Tibial nerve (tissue), 4 donors: ENCODE measurements at regions not wholly inside any gene's neighbourhood (a gene's known extent, or its start where the extent isn't known, plus 50 kb on each side); places are given as distances from the start of the nearest gene placed in this dataset.

ENCODE experiments used
- DNase-seq, 2 donors: peaks; one replicate each; pipeline ENCODE4 v3.0.0-alpha.2; 2019; ENCODE audit warnings: low spot score in 2 of 2
- H3K27ac ChIP-seq, 4 donors: fragments of 200-600 bp; sonication (generic) in 3 of 4; one replicate each; pipeline ENCODE4 v1.5.1; 2017 to 2019; ENCODE audit warnings: mild to moderate bottlenecking in 1 of 4
- H3K27me3 ChIP-seq, 2 donors: fragments of 200-600 bp; sonication (generic) in 1 of 2; one replicate each; pipeline versions ENCODE4 v1.5.1 to v1.6.0; 2017 to 2019
- H3K36me3 ChIP-seq, 3 donors: fragments of 200-600 bp; sonication (generic); one replicate each; pipeline ENCODE4 v1.5.1; 2018 to 2019
- H3K4me1 ChIP-seq, 4 donors: fragments of 200-600 bp; sonication (generic) in 3 of 4; one replicate each; pipeline ENCODE4 v1.5.1; 2017 to 2019
- H3K4me3 ChIP-seq, 4 donors: fragments of 200-600 bp; sonication (generic) in 3 of 4; one replicate each; pipeline ENCODE4 v1.5.1; 2017 to 2019; ENCODE audit warnings: mild to moderate bottlenecking in 1 of 4, moderate library complexity in 1 of 4
- H3K9me3 ChIP-seq, 4 donors: fragments of 200-600 bp; sonication (generic) in 3 of 4; one replicate each; pipeline ENCODE4 v1.5.1; 2017 to 2019
- EP300 ChIP-seq, 2 donors: sonication (generic); formaldehyde crosslinking; IDR thresholded peaks; one replicate each; pipeline ENCODE4 v1.6.1; 2017; ENCODE audit warnings: antibody characterized with exemption in 2 of 2, mild to moderate bottlenecking in 1 of 2
- POLR2A ChIP-seq, 2 donors: fragments of 450-650 bp; IDR thresholded peaks; one replicate each; pipeline ENCODE4 v1.6.1; 2017; ENCODE audit warnings: antibody characterized with exemption in 2 of 2, mild to moderate bottlenecking in 2 of 2, moderate library complexity in 2 of 2
- WGBS, 2 donors: methylation state at CpG; one replicate each; pipeline ENCODE4 v1.1.5; 2018; 5-methylcytosine and 5-hydroxymethylcytosine counted together
- TF ChIP-seq, protein P1 (sequence below), 5 experiments: fragments of 200-600 bp in 3 of 5; fragments of 450-650 bp in 2 of 5; sonication (generic) in 3 of 5; IDR thresholded peaks; one replicate each; pipeline ENCODE4 v1.5.1; 2016 to 2019; ENCODE audit warnings: antibody characterized with exemption in 5 of 5, mild to moderate bottlenecking in 3 of 5, moderate library complexity in 2 of 5

- 91 to 93% methylated on average over 5 of the region's 5 CpGs for WGBS, 2 donors
- Histone ChIP-seq H3K27me3 (no peaks in the 10 kb centered on the region), H3K36me3 (no peaks in the 10 kb centered on the region), H3K27ac (no peak overlapping the region), H3K4me3 (no peak overlapping the region), H3K4me1 (no peaks in the 10 kb centered on the region), H3K9me3 (no peaks in the 10 kb centered on the region)
- TF ChIP-seq EP300 (IDR thresholded peaks at IDR 0.05) (no peak), POLR2A (IDR thresholded peaks at IDR 0.05) (no peak)
- TF ChIP-seq, protein P1, sequence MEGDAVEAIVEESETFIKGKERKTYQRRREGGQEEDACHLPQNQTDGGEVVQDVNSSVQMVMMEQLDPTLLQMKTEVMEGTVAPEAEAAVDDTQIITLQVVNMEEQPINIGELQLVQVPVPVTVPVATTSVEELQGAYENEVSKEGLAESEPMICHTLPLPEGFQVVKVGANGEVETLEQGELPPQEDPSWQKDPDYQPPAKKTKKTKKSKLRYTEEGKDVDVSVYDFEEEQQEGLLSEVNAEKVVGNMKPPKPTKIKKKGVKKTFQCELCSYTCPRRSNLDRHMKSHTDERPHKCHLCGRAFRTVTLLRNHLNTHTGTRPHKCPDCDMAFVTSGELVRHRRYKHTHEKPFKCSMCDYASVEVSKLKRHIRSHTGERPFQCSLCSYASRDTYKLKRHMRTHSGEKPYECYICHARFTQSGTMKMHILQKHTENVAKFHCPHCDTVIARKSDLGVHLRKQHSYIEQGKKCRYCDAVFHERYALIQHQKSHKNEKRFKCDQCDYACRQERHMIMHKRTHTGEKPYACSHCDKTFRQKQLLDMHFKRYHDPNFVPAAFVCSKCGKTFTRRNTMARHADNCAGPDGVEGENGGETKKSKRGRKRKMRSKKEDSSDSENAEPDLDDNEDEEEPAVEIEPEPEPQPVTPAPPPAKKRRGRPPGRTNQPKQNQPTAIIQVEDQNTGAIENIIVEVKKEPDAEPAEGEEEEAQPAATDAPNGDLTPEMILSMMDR (IDR thresholded peaks at IDR 0.05): no peak
- DNase-seq: no peak
Measured at GRCh38 chr5:74468421-74468820, 172.1 kb downstream of the ENC1 start.

DNA sequence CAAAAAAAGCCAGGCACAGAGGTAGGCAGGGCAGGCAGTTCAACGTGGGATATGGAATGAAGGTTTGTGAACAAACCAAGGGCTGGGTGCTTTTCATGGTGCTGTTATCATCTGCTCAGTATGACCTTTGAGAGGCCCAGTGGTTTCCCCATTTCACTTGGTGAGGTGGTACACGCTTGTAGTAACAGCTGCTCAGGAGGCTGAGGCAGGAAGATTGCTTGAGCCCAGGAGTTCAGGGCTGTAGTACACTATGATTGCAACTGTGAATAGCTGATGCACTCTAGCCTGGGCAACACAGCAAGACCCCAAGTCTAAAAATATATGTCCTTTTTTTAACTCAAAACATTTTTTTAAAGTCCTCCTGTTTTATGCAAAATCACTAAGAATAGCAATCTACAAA lies 174.8 kb downstream of the ENC1 start:
- DNase-seq: no peak
- TF ChIP-seq, protein P1 (IDR thresholded peaks at IDR 0.05): no peak
- TF ChIP-seq POLR2A (IDR thresholded peaks at IDR 0.05): no peak

DNA sequence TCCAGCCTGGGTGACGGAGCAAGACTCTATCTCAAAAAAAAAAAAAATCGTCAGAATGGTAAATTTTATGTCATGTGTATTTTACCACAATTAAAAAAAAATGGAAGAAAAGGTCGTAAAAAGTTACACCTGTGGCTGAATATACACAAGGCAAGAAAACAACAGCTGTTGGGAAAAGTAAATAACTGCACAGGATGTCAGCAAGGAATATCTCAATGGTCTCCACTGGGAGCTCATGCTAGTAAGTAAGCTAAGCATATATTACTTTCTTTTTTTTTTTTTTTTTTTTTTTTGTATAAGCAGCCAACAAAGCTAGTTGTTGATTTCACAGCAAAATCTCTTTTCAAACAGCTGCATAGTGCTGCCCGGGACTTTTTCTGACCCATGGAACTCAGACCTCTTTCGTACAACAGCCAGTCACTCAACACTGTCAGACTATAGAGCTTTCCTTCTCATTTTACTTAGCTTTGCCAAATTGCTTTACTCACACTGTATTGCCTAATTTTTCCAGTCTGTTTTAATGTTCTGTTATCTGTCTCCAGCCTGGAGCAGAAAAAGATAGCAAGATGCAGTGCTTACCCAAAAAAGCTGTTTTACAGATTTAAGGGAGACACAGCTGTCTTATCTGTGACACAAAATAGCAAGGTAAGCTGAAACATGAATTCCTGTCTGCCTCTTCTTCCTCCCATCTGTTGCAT lies 175.9 kb downstream of the ENC1 start:
- DNase-seq: no peak
- TF ChIP-seq POLR2A (IDR thresholded peaks at IDR 0.05) (no peak), EP300 (IDR thresholded peaks at IDR 0.05) (no peak)
- TF ChIP-seq, protein P1 (IDR thresholded peaks at IDR 0.05): no peak
- Histone ChIP-seq H3K4me3 (no peak overlapping the region), H3K4me1 (no peaks in the 10 kb centered on the region), H3K27ac (no peak overlapping the region), H3K27me3 (no peaks in the 10 kb centered on the region), H3K9me3 (no peaks in the 10 kb centered on the region), H3K36me3 (no peaks in the 10 kb centered on the region)
- 62% methylated on average over 5 of the region's 5 CpGs for WGBS, 2 donors

More for the DNA sequence above, 174.8 kb downstream of the ENC1 start:
- 82 to 93% methylated on average over 2 of the region's 2 CpGs for WGBS, 2 donors
- Histone ChIP-seq H3K27me3 (no peaks in the 10 kb centered on the region), H3K4me3 (no peak overlapping the region), H3K4me1 (no peaks in the 10 kb centered on the region), H3K36me3 (no peaks in the 10 kb centered on the region), H3K9me3 (no peaks in the 10 kb centered on the region), H3K27ac (no peak overlapping the region)

- H3K27me3 ChIP-seq: no peaks in the 10 kb centered on the region
- H3K4me3 ChIP-seq: no peak overlapping the region
- DNase-seq: no peak
- TF ChIP-seq EP300 (IDR thresholded peaks at IDR 0.05) (no peak), POLR2A (IDR thresholded peaks at IDR 0.05) (no peak)
- TF ChIP-seq, protein P1 (IDR thresholded peaks at IDR 0.05): no peak
- H3K4me1 ChIP-seq: no peaks in the 10 kb centered on the region
- no peak overlapping the region for H3K27ac ChIP-seq
- no peaks in the 10 kb centered on the region for H3K9me3 ChIP-seq
- H3K36me3 ChIP-seq: no peaks in the 10 kb centered on the region
- WGBS, 2 donors: 81 to 89% methylated on average over 1 of the region's 1 CpG
Measured at GRCh38 chr5:74462356-74462755, 178.2 kb downstream of the ENC1 start.

DNA sequence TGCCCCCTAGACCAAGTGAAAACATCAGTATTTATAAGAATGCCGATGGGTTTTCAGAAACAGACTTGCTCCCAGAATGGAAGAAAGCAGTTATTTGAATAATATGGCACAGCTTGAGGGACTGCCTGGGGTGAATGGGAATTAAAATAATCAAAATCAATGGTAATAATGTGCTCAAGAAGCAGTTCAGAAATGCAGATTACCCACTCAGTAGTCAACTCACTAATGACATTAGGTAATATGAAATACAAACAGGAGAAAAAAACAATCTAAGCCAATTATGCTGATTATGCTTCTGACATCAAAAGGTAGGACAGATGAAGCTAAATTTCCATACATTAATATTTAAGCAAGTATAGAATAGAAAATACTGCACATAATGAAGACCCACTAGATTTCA lies 179.3 kb downstream of the ENC1 start:
- H3K4me3 ChIP-seq: no peak overlapping the region
- no peaks in the 10 kb centered on the region for H3K36me3 ChIP-seq
- H3K4me1 ChIP-seq: no peaks in the 10 kb centered on the region
- no peaks in the 10 kb centered on the region for H3K9me3 ChIP-seq
- WGBS, 2 donors: 88% methylated on average over 1 of the region's 1 CpG
- no peaks in the 10 kb centered on the region for H3K27me3 ChIP-seq
- no peak for DNase-seq
- H3K27ac ChIP-seq: no peak overlapping the region
- TF ChIP-seq EP300 (IDR thresholded peaks at IDR 0.05): no peak
- TF ChIP-seq POLR2A (IDR thresholded peaks at IDR 0.05): no peak
- TF ChIP-seq, protein P1 (IDR thresholded peaks at IDR 0.05): no peak
